ENCODE measurements at regions not wholly inside any gene's neighbourhood (a gene's known extent, or its start where the extent isn't known, plus 50 kb on each side); places are given as distances from the start of the nearest gene placed in this dataset.
"Not testable (repeated sequence)": the region's sequence is repeated elsewhere in the genome, so short reads cannot be mapped to it uniquely, and the experiment has no call there.

DNA sequence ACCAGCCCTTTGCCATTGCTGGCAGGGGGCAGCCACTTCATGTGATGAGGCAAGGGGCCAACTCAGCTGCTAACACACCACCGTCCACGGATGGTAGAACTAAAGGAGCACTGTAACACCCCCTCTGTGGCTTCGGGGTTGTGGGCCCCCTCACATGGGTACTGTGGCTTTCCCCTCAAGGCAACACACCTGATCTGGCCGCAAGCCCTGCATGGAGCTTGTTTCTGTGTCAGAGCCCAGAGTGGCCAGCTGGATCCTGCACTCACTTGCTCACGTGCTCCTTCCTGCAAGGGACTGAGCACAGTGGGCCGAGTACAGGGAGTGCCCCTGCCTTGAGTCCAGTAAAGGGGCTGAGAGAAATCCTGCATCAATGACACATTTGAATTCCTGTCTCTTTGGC, 507.4 kb upstream of the SMC2 start:
- Mint-ChIP-seq H3K9me3 (peaks cover 20% of the 10 kb centered on the region), H3K4me3 (no peak overlapping the region), H3K27ac (no peak overlapping the region), H3K4me1 (no peaks in the 10 kb centered on the region), H3K36me3 (no peaks in the 10 kb centered on the region)
- DNase-seq (ENCODE audit: low spot score in 2 of 2) (no peak), ATAC-seq (no peak)

DNA sequence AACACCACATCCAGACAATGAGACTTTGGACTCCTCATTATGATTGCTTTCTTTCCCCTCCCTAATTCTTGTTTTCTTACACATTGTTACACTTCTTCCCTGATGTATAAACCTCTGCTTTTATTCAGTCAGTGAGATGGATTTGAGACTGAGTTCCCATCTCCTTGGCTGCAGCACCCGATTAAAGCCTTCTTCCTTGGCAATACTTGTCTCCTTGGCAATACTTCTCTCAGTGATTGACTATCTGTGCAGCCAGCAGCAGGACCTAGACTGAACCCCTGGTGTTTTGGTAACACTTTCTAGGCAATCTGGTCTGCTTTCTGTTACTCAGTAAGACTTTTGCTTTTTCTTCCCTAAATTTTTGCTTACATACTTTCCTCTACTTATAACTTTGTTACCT, 492.8 kb upstream of the SMC2 start:
- H3K36me3 Mint-ChIP-seq: no peaks in the 10 kb centered on the region
- DNase-seq (ENCODE audit: low spot score in 2 of 2) (no peak), ATAC-seq (no peak)
- H3K4me1 Mint-ChIP-seq: no peaks in the 10 kb centered on the region
- peaks cover 20% of the 10 kb centered on the region for H3K9me3 Mint-ChIP-seq
- no peak overlapping the region for H3K4me3 Mint-ChIP-seq
- H3K27ac Mint-ChIP-seq: no peak overlapping the region

DNA sequence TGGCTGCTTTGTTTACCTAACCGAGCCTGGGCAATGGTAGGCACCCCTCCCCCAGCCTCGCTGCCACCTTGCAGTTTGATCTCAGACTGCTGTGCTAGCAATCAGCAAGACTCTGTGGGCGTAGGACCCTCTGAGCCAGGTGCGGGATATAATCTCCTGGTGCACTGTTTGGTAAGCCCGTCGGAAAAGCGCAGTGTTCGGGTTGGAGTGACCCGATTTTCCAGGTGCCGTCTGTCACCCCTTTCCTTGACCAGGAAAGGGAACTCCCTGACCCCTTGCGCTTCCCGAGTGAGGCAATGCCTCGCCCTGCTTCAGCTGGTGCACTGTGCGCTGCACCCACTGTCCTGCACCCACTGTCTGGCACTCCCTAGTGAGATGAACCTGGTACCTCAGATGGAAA, 482.2 kb upstream of the SMC2 start:
- not testable (repeated sequence) for H3K4me1 Mint-ChIP-seq; H3K4me3 Mint-ChIP-seq; H3K27ac Mint-ChIP-seq; DNase-seq (ENCODE audit: low spot score in 2 of 2); H3K36me3 Mint-ChIP-seq; ATAC-seq; H3K9me3 Mint-ChIP-seq

DNA sequence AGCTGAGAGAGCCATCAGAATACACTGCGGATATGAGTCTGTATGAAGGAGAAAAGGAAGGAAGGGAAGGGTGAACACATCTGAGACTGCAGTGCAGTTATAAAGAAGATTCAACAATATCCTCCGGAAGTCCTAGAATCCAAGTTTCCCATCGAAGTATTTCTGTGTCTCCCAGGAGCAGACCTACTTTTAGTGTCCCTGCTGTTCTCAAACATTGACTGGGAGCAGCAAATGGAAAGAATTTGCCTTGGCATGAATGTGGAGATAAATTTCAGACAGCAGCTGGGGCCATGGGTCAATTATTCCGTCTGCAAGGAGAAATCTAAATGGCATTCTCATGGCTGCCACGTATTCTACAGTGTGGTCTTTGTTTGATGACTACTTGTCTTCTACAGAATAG, 478.1 kb upstream of the SMC2 start:
- Mint-ChIP-seq H3K4me3 (no peak overlapping the region), H3K27ac (no peak overlapping the region), H3K9me3 (peaks cover 3% of the 10 kb centered on the region), H3K36me3 (no peaks in the 10 kb centered on the region), H3K4me1 (no peaks in the 10 kb centered on the region)
- no peak for ATAC-seq
- no peak for DNase-seq (ENCODE audit: low spot score in 2 of 2)

DNA sequence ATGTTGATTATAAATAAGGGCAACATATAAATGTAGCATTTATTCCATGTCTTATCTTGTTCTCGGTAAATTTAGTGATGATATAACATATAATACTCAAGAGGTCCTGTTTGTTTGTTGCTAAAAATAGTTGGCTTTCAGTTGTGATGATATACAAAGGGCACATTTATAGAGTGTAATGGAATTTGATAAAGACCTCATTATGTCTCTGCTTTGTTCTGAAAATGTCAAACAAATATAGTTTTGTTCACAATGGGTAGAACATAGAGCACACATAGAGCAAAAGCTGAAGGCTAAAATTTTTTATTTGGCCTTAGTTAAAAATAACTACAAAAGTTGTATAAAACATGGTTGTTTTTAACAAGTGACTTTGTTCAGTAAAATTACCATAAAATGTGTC, 477.1 kb upstream of the SMC2 start:
- H3K36me3 Mint-ChIP-seq: no peaks in the 10 kb centered on the region
- H3K9me3 Mint-ChIP-seq: peaks cover 6% of the 10 kb centered on the region
- no peak overlapping the region for H3K4me3 Mint-ChIP-seq
- ATAC-seq (no peak), DNase-seq (ENCODE audit: low spot score in 2 of 2) (no peak)
- H3K4me1 Mint-ChIP-seq: no peaks in the 10 kb centered on the region
- no peak overlapping the region for H3K27ac Mint-ChIP-seq

DNA sequence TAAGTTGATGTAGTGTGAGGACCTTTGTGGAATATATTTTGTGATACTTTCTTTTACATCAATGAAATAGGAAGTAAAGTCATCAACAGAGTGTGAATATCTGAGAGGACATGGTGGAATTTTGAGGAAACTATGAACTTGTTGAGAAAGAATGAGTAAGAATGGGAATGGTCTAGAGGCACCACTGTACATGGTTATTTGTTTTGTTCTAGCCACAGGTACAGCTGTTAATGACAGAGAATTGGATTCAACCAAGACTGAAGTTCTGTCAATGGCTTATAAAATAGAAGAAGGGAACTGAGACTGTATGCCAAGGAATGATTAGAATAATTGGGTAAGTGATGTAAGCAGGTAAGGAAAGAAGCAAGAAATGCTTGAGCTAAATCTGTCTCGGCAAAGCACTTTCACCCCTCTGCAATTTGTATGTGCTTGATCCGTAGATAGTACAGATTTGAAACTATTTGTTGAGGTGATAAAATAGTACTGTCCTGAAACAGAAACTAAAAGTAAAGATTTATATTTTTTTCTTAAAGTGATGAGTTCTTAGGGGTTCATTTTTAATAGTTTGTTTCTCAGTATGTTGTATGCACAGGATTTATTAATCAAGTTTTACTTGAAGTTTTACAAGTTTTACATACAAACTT, 468.8 kb upstream of the SMC2 start:
- H3K4me1 Mint-ChIP-seq: no peaks in the 10 kb centered on the region
- DNase-seq (ENCODE audit: low spot score in 2 of 2) (no peak), ATAC-seq (no peak)
- H3K27ac Mint-ChIP-seq: no peak overlapping the region
- H3K9me3 Mint-ChIP-seq: peaks cover 17% of the 10 kb centered on the region
- no peaks in the 10 kb centered on the region for H3K36me3 Mint-ChIP-seq
- H3K4me3 Mint-ChIP-seq: no peak overlapping the region

DNA sequence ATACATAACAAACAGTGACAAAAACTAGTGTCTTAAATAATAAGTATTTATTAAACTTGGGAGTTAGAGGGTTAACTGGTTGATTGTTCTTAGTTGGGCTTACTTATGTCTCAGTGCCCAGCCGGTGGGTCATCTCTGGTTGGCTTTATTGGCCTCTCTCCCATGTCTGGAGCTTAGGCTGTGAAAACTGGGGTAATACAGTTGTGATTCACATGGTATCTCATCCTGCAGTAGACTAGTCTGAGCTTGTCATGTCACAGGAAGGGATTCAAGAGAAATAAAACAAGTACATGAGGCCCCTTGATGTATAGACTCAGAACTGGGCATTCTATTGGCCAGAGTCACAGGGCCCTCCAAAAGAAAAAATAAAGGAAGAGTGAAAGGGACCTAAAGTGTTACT, 466.4 kb upstream of the SMC2 start:
- H3K4me3 Mint-ChIP-seq: no peak overlapping the region
- DNase-seq (ENCODE audit: low spot score in 2 of 2): no peak
- H3K4me1 Mint-ChIP-seq: no peaks in the 10 kb centered on the region

DNA sequence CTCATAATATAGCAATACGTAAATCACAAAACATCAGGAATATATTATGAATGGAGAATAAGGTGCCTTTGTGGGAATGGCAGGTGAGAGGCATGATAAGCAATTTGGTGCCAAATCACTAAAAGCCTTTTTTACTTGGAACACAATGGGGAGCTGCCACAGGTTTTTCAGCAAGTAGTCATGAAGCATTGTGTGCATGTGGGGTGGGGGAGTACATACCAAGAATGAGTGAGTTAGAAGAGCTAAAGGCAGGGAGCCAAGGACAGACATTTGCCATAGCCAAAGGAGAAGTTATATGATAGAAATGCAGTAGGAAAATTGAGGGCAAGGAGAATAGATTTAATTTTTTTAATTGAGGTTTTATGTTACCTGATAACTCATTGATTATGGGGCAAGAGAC, 445.0 kb upstream of the SMC2 start:
- Mint-ChIP-seq H3K4me3 (no peak overlapping the region), H3K27ac (no peak overlapping the region), H3K36me3 (no peaks in the 10 kb centered on the region), H3K4me1 (no peaks in the 10 kb centered on the region), H3K9me3 (peaks cover 9% of the 10 kb centered on the region)
- ATAC-seq: no peak
- no peak for DNase-seq (ENCODE audit: low spot score in 2 of 2)

More for the DNA sequence above, 466.4 kb upstream of the SMC2 start:
- H3K36me3 Mint-ChIP-seq: no peaks in the 10 kb centered on the region
- ATAC-seq: no peak
- no peak overlapping the region for H3K27ac Mint-ChIP-seq
- H3K9me3 Mint-ChIP-seq: peaks cover 10% of the 10 kb centered on the region

DNA sequence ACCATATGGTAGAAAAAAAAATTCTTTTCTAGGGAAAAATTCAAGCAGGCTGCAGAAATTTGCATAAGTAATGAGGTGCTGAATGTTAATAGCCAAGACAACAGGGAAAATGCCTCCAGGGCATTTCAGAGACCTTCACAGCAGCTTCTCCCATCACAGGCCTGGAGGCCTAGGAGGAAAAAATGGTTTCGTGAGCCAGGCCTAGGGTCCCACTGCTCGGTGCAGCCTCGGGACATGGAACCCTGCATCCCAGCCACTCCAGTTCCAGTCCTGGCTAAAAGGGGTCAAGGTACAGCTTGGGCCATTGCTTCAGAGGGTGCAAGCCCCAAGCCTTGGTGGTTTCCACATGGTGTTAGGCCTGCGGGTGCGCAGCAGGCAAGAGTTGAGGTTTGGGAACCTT, 436.0 kb upstream of the SMC2 start:
- Mint-ChIP-seq H3K4me1 (no peaks in the 10 kb centered on the region), H3K4me3 (no peak overlapping the region), H3K36me3 (no peaks in the 10 kb centered on the region), H3K9me3 (peaks cover 9% of the 10 kb centered on the region), H3K27ac (no peak overlapping the region)
- DNase-seq (ENCODE audit: low spot score in 2 of 2): no peak
- ATAC-seq: no peak

DNA sequence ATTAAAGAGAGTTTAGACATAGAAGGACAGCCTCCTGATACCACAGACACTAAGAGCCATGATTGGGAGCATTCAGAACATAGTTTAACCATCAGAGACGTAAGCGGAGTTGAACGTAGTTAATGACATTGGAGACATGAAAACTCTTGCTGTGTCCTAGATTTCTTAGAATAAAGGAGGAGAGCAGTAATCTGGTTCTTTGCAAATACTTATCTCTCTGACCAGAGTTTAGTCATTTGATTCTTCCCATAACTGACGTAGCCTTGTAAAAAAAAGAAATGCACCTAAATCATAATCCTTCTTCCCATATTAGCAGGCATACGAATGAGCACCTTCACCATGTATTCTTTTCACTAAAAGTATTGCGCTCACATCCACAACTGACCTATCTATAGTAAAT, 433.3 kb upstream of the SMC2 start:
- H3K27ac Mint-ChIP-seq: no peak overlapping the region
- ATAC-seq (no peak), DNase-seq (ENCODE audit: low spot score in 2 of 2) (no peak)
- H3K4me1 Mint-ChIP-seq: no peaks in the 10 kb centered on the region
- H3K9me3 Mint-ChIP-seq: peaks cover 9% of the 10 kb centered on the region
- H3K4me3 Mint-ChIP-seq: no peak overlapping the region
- no peaks in the 10 kb centered on the region for H3K36me3 Mint-ChIP-seq

DNA sequence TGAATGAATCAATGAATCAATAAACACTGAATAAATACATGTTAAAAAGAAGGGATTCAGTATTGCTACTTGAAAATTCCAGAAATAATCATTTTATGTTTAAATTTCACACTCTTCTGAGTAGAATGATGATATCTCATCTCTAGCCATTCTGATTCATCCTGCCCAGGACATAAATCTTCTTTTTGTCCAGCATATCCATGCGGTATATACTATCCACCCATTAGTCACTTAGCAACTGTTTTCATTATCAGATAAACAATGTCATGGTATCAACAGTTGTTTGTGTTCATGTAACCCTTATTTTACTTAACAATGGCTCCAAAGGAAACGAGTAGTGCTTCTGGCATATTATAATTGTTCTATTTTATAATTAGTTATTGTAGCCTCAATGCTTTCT, 432.4 kb upstream of the SMC2 start:
- Mint-ChIP-seq H3K9me3 (peaks cover 9% of the 10 kb centered on the region), H3K36me3 (no peaks in the 10 kb centered on the region), H3K27ac (no peak overlapping the region), H3K4me3 (no peak overlapping the region), H3K4me1 (no peaks in the 10 kb centered on the region)
- no peak for DNase-seq (ENCODE audit: low spot score in 2 of 2)
- ATAC-seq: no peak

DNA sequence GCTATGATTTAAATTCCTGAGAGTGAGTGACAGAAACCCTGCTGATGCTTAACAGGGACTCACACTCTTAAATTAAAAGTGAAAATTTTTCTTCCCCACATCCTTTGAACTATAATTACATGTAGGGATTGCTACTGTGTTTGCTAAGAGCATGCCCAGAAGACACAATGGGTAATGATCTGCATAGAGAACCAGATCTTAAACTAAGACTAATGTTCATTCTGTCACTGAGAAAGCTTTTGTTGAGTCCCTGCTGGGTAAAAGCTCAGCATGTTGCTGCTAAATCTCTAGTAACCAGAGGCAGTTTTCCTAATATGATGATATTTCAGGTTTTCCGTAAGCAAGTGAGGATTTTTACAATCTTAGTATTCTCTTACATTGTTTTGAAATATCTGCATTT, 424.8 kb upstream of the SMC2 start:
- H3K9me3 Mint-ChIP-seq: peaks cover 2% of the 10 kb centered on the region
- no peaks in the 10 kb centered on the region for H3K4me1 Mint-ChIP-seq
- H3K4me3 Mint-ChIP-seq: no peak overlapping the region
- H3K36me3 Mint-ChIP-seq: no peaks in the 10 kb centered on the region
- DNase-seq (ENCODE audit: low spot score in 2 of 2) (no peak), ATAC-seq (no peak)
- H3K27ac Mint-ChIP-seq: no peak overlapping the region

DNA sequence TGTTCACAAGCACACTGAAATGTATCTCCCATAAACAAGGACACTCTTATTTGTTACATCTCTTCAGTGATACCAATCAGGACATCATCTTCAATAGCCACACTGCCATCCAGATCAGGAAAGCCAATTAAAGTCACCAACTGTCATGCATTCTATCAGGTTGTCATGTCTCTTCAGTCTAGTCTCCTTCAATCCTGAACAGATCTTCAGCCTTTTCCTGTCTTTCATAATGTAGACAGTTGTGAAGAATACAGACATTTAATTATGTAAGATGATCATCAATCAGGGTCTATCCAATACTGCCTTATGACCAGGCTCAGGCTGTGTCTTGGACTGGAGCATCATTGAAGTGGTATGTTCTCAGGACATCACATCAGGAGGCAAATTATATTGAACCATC, 419.8 kb upstream of the SMC2 start:
- Mint-ChIP-seq H3K9me3 (peaks cover 7% of the 10 kb centered on the region), H3K4me1 (no peaks in the 10 kb centered on the region), H3K36me3 (no peaks in the 10 kb centered on the region), H3K4me3 (no peak overlapping the region), H3K27ac (no peak overlapping the region)
- ATAC-seq (no peak), DNase-seq (ENCODE audit: low spot score in 2 of 2) (no peak)

DNA sequence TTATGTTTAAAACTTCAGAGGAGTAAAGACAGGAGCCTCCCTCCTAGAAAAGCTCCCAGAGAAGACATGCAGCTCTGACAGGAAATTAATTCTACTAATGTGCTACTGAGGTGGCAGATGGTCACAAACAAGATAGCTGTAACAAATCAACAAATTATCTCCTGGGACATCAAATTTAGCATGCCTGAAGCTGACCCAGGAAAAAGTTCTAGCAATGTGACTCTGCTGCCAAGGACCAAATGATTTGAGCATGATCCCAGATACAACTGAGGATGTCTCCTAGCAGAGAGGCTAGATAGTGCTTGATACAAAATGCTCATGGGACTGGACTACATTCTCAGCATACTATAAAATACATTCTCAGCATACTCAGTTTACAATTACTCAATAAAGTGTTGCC, 413.5 kb upstream of the SMC2 start:
- Mint-ChIP-seq H3K4me1 (no peaks in the 10 kb centered on the region), H3K27ac (no peak overlapping the region), H3K9me3 (peaks cover 17% of the 10 kb centered on the region), H3K36me3 (no peaks in the 10 kb centered on the region), H3K4me3 (no peak overlapping the region)
- ATAC-seq (no peak), DNase-seq (ENCODE audit: low spot score in 2 of 2) (no peak)

DNA sequence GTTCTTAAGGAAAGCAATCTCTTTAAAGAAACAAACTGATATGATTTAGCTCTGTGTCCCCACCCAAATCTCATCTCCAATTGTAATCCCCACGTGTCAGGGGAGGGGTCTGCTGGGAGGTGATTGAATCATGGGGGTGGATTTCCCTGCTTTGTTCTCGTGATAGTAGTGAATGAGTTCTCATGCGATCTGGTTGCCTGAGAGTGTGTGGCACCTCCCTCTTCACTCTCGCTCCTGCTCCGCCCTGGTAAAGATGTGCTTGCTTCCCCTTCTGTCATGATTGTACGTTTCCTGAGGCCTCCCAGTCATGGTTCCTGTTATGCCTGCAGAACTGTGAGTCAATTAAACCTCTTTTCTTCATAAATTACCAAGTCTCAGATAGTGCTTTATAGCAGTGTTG, 412.7 kb upstream of the SMC2 start:
- no peak overlapping the region for H3K27ac Mint-ChIP-seq
- no peak overlapping the region for H3K4me3 Mint-ChIP-seq
- no peaks in the 10 kb centered on the region for H3K4me1 Mint-ChIP-seq

DNA sequence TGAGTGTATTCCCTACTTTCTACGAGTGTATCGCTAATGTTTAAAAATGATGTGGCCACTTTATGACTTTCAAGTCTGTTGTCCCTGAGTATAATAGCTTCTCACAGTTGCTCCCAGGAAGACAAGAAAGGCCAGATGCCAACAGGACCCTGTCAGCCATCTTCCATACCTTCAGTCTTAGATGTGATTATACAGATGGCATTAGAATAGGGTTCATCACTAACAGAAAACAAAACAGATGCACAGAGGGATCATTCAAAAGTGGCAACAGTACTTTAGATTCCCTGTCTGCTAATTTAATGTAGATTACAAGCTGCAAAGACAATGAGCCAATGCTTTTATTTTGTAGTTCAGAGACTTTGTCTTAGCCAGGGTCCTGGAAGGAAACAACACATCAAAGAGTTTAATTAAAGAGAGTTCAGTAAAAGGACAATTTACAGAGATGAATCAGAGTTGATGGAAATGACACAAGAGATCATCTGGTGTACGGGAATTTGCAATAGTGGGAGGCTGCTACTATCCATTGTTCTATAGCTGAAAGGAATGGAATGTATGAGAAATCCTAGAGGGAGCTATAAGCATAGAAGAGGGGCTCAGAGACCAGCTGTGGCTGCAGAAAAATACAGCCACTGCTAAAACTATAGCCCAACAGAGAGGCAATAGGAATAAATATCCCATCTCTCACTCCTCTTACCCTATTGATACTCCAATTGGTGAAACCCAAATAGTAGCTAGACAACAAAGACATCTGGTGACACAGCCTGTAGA, 393.7 kb upstream of the SMC2 start:
- Mint-ChIP-seq H3K27ac (no peak overlapping the region), H3K36me3 (no peaks in the 10 kb centered on the region), H3K4me3 (no peak overlapping the region), H3K9me3 (peaks cover 8% of the 10 kb centered on the region), H3K4me1 (no peaks in the 10 kb centered on the region)
- DNase-seq (ENCODE audit: low spot score in 2 of 2) (no peak), ATAC-seq (no peak)

More for the DNA sequence above, 412.7 kb upstream of the SMC2 start:
- no peaks in the 10 kb centered on the region for H3K36me3 Mint-ChIP-seq
- DNase-seq (ENCODE audit: low spot score in 2 of 2) (no peak), ATAC-seq (no peak)
- H3K9me3 Mint-ChIP-seq: peaks cover 13% of the 10 kb centered on the region
